Hindlimb muscle (tissue), 1 donor: ENCODE measurements at regions not wholly inside any gene's neighbourhood (a gene's known extent, or its start where the extent isn't known, plus 50 kb on each side); places are given as distances from the start of the nearest gene placed in this dataset.

Source experiments
- DNase-seq: peaks from one replicate; pipeline ENCODE4 v3.0.0-alpha.2; 2013

DNA sequence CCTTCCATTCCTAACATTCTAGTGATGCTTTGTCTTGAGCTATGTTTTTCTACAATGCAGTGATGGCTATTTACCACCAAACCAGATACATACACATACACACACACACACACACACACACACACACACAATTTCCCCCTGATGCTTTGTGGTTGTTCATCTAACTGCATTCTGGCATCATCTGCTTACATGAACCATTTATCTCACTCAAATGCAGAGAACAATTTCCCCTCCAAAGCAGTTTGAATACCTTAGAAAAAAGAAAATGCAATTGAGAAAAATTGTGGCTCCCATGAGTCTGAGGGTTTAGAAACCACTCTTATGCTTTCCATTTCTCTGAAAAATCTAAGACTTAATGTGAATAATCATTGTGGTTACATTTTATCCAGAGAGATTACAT, 1024.8 kb downstream of the TLE4 start:
- DNase-seq = no peak

DNA sequence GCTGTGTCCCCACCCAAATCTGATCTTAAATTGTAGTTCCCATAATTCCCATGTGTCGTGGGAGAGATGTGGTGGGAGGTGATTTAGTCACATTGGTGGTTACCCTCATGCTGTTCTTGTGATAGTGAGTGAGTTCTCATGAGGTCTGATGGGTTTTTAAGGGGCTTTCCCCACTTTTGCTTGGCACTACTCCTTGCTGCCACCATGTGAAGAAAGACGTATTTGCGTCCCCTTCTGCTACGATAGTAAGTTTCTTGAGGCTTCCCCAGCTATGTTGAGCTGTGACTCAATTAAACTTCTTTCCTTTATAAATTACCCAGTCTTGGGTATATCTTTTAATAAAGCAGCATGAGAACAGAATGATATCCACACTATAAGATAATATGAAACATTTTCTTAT, 1023.4 kb downstream of the TLE4 start:
- DNase-seq = no peak

DNA sequence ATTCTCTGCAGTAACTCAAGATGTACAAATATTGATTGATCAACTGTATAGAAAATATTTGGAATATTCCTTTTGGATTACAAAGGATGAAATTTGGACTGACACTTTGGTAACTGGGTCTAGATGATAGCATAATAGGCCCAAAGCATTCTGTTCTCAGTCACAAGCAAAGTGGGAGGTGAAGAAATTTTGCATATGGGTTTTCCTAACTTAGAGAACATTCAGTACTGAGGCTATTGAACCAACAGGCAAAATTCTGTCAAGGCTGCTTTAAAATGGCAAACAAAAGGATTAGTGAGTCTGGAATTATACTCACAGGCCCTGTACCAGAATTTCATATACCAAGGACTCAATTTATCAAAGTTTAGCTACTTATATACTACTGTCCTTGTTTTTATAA, 1020.6 kb downstream of the TLE4 start:
- DNase-seq = no peak

DNA sequence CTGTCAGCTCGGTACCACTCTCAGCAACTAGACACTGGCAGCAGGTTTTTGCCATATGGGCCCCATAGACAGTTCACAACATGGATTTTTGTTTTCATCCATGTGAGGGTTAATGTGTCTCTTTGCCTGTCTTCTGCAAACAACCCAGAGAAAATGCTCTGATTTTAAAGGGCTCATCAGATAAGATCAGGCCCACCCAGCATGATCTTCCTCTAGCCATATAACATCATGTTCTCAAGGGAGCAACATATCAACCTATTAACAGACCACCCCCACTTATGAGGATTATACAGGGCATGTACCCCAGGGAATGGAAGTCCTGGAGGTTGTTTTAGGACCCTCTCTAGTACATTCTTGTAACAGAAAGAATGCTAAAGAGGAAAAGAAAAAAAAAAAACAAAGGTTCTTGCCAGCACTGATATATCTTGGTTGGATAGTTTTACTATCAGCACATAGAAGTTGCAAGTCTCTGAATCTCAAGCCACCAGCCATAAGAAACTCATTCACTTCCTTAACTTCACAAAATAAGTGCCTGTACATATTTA, 1015.1 kb downstream of the TLE4 start:
- no peak for DNase-seq

DNA sequence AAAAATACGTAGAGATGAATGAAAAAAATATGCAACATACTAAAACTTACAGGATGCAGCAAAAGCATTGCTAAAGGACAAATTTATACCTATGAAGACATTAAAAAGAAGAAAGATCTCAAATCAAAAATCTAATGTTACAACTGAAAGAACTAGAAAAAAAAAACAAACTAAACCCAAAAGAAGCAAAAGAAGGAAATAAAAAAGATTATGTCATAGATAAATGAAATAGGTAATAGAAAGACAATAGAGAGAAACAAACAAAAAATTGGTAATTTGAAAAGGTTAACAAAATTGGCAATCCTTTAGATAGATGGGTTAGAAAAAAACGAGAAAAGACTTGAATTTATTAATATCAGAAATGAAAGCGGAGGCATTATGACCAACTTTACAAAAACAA, 1000.2 kb downstream of the TLE4 start:
- no peak for DNase-seq

DNA sequence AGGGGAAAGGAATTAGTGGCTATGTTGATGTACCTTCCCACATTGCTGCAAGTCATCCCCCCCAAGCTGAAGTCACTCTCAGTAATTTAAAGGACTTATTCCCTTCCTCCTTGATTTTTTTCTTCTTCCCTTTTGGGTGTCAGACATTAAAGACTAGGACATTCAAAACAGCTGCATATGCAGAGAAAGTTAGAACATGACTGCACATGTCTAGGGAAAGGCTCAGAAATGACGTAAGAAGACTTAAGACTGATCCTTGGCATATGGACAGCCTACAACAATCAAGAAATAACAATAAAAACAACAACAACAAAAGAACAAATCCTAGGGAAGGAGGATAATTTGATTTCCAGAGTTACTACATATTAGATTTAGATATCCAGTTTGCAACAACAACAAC, 997.5 kb downstream of the TLE4 start:
- DNase-seq = no peak

DNA sequence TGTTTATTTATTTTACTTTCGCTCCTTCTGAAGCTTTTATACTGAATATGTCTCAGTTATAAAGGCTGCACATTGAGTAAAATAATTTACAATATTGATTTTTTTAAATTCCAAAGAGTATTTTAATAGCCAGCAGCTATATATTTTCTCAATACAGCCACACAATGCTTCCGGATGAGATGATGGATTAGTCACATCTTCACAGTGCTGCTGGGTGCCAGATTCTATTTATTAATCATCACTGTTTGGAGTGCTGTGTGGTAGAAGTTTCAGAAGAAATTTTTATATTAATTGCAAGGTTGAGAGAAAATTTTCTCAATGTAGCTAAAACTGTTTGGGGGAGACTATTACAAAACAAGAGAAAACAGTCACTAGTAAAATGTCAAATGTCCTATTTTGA, 989.8 kb downstream of the TLE4 start:
- no peak for DNase-seq

DNA sequence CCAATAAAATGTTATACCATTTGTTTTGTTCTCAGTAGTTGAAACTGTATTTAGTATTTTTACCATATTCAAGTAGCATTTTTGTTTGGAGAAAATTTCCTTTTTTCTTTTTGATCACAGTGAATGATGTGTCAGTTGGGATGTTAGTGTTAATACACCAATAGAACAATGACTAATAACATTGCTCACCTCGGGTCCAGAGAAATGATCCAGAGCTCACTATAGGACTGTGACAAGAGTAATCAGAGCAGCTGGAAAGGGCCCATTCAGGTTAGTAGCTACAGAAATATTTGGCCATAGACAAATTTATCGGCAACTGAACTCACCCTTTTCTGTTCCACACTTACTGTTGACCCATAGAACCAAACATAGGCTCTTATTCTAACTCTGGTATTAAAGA, 989.2 kb downstream of the TLE4 start:
- DNase-seq = no peak

DNA sequence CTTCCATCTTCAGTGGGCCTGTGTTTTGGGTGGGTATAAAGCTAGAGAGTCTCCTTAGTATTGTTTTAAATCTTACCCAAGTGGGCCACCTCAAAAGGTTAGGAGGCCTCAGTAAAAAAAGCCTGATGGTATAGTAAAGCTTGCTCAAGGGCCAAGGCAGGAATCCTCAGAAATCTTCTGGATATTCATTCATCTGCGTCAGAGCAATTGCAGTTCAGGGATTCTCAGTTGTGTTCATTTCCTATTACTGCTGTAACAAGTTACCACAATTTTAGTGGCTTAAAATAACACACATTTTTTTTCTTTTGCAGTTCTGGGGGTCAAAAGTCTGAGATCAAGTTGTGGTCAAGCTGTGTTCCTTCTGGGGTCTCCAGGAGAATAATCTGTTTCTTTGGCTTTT, 985.5 kb downstream of the TLE4 start:
- no peak for DNase-seq

DNA sequence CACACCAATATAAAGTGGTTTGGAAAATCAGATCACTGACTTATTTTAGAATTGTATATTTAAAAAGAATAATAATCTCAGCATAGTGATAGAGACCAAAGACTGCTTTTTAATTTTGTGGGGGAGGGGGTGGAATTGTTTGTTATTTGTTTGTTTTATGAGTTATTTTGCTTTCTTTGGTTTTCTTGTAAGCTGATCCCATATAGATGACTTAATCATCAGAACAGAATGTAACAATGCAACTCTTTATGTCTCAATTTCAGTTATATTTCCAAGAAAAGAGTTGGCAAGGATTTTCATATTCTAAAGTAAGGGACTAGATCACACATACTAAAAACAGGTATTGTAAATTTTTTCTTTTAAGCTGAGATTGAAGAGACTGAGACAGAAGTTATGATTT, 984.9 kb downstream of the TLE4 start:
- DNase-seq = no peak

DNA sequence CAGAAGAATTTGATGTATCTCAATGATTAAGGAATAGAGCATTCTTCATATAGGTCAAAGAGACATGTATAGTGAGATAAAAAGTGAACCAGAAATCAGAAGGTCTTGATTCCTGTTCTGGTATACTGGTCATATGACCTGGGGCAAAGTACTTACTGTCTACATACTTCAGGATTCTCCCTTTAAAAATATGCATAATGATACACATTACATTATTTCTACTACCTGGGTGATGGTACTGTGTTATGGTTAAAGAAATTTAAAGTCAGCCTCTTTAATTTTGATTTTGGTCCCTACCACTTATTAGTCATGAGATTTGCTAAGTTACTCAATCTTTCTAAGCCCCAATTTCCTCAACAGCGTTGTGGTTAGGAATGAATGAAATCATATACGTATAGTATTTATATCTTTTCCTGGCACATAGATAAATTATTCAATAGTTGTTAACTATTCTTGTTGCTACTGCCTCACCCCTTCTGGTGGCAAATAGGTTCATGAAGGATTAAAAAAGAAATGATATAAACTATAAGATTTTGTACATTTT, 984.1 kb downstream of the TLE4 start:
- no peak for DNase-seq

DNA sequence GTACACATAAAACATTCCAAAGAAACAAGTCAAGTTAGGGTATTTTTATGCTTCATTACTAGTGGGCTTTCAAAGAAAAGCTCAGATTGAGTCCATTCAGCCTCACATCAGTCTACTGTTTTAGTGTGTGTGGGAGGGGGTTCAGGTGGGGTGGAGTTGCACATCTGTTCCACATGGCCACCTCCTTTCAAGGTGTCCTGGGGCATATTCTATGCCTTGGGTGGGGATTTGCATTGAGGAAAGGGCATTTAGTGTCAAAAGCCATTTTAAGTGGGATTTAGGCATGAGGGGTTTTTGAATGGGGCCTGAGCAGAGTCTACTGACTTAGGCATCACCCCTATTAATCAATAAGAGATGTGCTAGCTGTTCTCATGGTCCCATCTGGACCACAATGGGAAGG, 983.1 kb downstream of the TLE4 start:
- no peak for DNase-seq

DNA sequence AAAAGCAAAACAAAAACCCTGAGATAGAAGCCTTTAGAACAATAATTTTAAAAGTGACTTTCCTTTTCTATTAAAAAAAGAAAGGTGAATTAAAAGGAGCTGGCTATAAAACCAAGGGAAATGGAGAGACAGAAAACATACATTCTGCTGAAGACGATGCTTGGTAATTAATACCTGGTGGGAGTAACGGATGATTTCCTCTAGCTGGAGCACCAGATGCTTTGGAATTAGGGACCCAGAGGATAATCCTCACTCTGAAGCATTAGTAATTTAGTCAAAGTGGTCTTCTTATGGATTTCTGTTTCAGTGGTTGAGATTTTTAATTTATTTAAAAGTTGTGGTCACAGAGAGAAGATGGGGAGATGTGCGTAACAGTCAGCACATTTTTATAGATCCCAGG, 982.5 kb downstream of the TLE4 start:
- DNase-seq = no peak

DNA sequence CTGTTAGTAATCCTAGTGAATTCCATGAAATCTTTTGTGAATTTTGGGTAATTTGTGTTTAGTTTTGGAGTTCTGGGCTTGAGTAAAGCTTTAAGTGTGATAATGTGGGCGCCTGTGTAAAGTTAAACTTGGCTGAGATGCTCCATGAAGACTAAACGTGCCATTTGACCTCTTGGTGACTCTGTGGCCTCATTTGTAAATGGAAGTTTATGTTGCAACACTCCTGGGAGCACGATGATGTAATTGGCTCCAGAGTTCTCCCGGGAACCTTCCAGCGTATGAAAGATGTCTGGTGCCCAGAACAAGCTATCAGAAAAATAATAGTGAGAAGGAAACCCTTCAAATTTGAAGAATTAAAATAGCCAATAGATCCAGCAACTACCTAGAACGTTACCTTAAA, 981.2 kb downstream of the TLE4 start:
- DNase-seq = peak; percentile 8

DNA sequence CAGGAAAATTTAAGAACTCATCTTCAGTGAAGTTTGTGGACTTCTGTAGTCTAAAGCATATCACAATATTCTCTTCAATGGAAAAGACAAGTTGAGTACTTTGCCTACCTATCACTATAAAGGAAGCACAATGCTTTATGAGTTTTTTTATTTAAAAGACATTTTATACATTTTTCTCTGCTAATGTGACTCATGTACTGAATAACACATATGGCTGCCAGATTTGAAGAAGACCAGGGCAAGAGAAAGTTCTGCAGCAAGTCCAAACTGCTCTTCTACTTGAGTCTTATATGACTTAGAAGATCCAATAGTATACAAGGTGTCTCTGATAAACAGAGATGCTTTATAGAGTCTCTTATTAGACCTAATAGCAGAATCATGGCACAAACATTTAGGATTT, 978.4 kb downstream of the TLE4 start:
- no peak for DNase-seq

DNA sequence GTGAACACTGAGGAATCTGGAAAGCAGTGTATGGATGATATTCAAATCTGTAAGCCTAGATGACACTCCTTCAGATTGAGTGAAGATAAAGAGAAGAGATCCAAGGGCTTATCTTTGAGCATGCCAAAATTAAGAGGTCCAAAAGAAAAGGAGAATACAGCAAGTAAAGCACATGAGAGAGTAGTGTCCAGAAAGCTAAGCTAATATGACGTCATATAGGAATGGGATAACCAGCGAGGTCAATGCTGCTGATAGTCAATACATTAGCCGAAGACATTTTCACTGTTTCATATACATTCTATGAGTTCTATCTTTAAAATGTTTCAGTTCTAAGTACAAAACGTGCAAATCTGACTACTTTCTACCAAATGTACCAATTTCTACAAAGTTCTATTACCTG, 975.8 kb downstream of the TLE4 start:
- no peak for DNase-seq

DNA sequence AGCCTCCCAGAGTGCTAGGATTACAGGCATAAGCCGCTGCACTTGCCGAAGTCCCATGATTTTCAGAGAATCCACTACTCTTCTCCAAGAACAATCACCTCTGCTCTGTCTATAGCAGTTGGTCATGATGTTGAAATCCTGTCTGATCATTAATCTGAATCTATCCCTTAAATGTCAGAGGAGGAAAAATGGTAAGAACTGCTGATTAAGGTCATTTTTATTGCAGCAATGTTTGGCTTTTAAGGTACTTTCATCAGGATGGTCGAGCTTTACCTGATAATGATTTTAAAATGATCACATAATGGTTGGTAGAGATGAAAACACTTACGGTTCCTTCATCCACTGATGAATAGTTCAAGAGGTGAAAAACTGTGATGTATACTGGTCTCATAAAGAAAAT, 968.6 kb downstream of the TLE4 start:
- no peak for DNase-seq

DNA sequence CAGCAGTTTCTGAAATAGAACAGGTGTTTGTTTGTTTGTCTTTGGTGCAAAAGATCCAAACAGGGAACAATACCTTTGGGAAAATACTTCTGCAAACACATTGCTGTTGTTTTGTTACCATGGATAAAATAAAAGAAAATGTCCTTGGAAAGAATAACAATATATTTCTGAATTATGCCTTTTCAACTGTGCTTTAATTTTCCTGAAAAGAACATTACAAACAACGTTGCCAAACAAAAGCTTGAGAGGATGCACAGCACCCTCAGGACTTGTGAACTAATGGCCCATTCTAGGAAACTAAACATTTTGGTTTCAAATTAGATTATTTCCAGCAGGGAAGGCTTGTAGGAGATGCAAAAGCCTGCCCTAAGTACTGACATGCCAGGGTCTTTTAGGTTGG, 967.2 kb downstream of the TLE4 start:
- peak; percentile 2 for DNase-seq

DNA sequence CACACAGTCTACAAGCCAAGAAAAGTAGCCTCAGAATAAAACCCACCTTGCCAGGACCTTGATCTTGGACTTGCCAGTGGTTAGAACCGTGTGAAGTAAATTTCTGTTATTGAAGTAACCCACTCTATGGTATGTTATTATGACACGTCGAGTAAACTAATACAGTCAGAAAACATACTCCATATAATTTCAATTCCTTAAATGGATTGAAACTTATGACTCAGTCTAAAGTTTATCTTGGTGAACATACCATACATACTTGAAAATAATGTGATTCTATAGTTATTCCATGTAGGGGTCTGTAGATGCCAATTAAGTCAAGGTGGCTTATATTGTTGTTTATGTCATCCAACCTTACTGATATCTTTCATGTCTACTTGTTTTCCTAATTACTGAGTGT, 950.7 kb downstream of the TLE4 start:
- DNase-seq = no peak

DNA sequence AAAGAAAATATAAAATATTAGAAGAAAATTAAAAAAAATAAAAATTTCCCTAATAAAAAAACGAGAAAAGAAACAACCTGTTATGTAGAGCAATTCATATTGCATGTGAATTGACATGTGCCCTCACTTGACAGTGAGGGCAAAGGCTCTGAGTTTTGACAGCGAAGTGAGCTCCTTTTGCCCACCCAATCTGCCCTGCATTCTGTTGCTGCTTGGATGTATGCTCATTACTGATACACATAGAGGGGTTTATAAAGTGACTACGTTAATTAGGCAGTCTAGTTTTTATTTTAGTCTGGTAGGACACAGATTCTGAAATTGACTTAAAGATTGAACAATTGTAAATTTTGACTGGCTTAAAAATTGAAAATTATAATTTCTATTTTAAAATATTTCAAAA, 949.4 kb downstream of the TLE4 start:
- no peak for DNase-seq

DNA sequence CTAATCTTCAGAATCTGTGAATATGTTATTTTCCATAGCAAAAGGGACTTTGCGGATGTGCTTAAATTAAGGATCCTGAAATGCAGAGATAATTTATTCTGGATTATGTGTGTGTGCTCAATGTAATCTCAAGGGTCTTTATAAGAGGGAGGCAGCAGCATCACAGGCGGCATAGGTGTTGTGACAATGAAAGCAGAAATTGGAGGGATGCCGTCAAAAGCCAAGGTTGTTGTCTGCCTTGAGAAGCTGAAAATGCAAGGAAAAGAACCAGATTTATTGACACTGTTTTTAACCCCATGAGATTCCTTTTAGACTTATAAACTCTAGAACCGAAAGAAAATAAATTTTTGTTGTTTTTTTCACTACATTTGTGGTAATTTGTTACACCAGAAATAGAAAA, 948.5 kb downstream of the TLE4 start:
- no peak for DNase-seq

DNA sequence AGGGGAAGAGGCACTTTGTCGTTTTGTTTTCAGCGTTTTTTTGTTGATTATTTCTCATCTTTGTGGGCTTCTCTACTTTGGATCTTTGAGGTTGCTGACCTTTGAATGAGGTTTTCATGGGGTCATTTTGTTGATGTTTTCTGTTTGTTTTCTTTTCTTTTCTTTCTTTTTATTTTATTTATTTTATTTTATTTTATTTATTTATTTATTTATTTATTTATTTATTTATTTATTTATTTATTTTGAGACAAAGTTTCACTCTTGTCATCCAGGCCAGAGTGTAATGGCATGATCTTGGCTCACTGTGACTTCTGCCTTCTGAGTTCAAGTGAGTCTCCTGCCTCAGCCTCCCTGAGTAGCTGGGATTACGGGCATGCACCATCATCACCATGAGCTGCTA, 946.7 kb downstream of the TLE4 start:
- no peak for DNase-seq

DNA sequence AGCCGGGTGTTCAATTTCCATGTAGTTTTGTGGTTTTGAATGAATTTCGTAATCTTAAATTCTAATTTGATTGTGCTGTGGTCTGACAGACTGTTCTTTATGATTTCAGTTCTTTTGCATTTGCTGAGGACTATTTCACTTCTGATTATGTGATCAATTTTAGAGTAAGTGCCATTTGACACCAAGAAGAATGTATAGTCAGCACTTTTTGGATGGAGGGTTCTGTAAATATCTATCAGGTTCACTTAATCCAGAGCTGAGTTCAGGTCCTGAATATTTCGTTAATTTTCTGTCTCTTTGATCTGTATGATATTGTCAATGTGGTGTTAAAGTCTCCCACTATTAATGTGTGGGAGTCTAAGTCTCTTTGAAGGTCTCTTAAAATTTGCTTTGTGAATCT, 944.9 kb downstream of the TLE4 start:
- DNase-seq = no peak

DNA sequence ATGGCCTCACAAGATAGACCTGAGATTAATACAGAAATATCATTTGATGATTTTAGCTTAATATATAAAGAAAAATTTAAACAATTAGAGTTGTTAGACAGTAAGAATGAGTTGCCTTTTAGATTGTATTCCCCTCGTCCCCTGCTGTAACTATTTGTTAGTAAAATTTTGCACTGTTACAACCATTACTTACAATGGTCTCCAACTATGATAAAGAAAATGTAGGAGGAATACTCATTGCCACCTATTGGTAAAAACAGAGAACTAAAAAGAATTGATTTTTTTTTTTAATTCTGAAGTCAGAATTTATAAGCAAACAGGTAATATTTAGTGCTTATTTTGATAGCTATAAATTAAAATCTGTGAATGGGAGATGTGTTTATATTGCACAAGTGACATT, 937.6 kb downstream of the TLE4 start:
- DNase-seq = no peak

DNA sequence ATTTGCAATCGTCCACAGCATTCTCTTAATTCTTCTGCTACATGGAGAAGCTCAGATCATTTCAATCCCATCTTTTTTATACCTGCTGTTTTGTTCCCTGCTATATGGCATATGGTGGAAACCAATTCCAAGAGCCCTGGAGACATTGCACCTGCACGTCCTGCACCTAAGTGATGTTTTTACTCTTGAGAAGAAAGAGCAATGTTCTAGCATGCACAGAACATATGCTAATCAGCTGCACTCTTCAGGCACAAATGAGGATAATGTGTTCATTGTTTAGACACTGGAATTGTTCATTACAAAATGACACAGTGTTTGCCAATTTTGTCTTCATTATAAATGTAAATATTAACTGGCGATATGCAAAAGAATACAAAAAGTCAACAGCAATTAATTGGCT, 935.8 kb downstream of the TLE4 start:
- no peak for DNase-seq
